Uterus (tissue), 3 donors: ENCODE measurements at regions not wholly inside any gene's neighbourhood (a gene's known extent, or its start where the extent isn't known, plus 50 kb on each side); places are given as distances from the start of the nearest gene placed in this dataset.

ENCODE experiments used
- DNase-seq, 2 donors: peaks; one replicate each; pipeline ENCODE4 v3.0.0-alpha.2; 2019 to 2020
- H3K27ac ChIP-seq, 2 donors: fragments of 200-600 bp; sonication (generic); 1 replicate in 1 of 2; 2 replicates in 1 of 2; pipeline ENCODE4 v1.5.1; 2016 to 2018
- H3K27me3 ChIP-seq, 2 donors: fragments of 200-600 bp; sonication (generic); one replicate each; pipeline ENCODE4 v1.5.1; 2018 to 2019; ENCODE audit warnings: control low read depth in 1 of 2
- H3K36me3 ChIP-seq, 2 donors: fragments of 200-600 bp; sonication (generic); one replicate each; pipeline ENCODE4 v1.5.1; 2019; ENCODE audit warnings: control low read depth in 1 of 2
- H3K4me1 ChIP-seq, 2 donors: fragments of 200-600 bp; sonication (generic); one replicate each; pipeline ENCODE4 v1.5.1; 2018 to 2019; ENCODE audit warnings: control low read depth in 1 of 2
- H3K4me3 ChIP-seq, 2 donors: fragments of 200-600 bp; sonication (generic); 1 replicate in 1 of 2; 2 replicates in 1 of 2; pipeline ENCODE4 v1.5.1; 2018 to 2019; ENCODE audit warnings: mild to moderate bottlenecking in 1 of 2
- H3K9me3 ChIP-seq, 2 donors: fragments of 200-600 bp; sonication (generic); one replicate each; pipeline ENCODE4 v1.5.1; 2019; ENCODE audit warnings: control low read depth in 1 of 2
- POLR2A ChIP-seq, 2 donors: fragments of 450-650 bp; IDR thresholded peaks; one replicate each; pipeline ENCODE4 v1.6.1; 2016; ENCODE audit warnings: antibody characterized with exemption in 2 of 2, mild to moderate bottlenecking in 1 of 2, moderate library complexity in 1 of 2
- intact Hi-C: fragments of 100-400 bp; cut with DNase I; formaldehyde crosslinking; loops from one replicate; pipeline ENCODE4 v1.15.1; 2023; ENCODE audit warnings: low total_unique reads
- TF ChIP-seq, protein P1 (sequence below), 4 experiments: fragments of 200-600 bp in 2 of 4; fragments of 450-650 bp in 2 of 4; sonication (generic) in 2 of 4; IDR thresholded peaks; one replicate each; pipeline ENCODE4 v1.5.1; 2016 to 2019; ENCODE audit warnings: antibody characterized with exemption in 4 of 4, mild to moderate bottlenecking in 2 of 4, moderate library complexity in 1 of 4
- donor health status: DM: yes; HTN: yes; CAD: no.

GRCh38 chr5:121581588-121581987, 270.1 kb upstream of the FTMT start:
- Histone ChIP-seq H3K36me3 (no peaks in the 10 kb centered on the region), H3K4me3 (no peak overlapping the region), H3K27me3 (peaks cover 0 to 3% of the 10 kb centered on the region in 2 donors), H3K4me1 (no peaks in the 10 kb centered on the region), H3K27ac (no peak overlapping the region), H3K9me3 (no peaks in the 10 kb centered on the region)
- TF ChIP-seq, protein P1, sequence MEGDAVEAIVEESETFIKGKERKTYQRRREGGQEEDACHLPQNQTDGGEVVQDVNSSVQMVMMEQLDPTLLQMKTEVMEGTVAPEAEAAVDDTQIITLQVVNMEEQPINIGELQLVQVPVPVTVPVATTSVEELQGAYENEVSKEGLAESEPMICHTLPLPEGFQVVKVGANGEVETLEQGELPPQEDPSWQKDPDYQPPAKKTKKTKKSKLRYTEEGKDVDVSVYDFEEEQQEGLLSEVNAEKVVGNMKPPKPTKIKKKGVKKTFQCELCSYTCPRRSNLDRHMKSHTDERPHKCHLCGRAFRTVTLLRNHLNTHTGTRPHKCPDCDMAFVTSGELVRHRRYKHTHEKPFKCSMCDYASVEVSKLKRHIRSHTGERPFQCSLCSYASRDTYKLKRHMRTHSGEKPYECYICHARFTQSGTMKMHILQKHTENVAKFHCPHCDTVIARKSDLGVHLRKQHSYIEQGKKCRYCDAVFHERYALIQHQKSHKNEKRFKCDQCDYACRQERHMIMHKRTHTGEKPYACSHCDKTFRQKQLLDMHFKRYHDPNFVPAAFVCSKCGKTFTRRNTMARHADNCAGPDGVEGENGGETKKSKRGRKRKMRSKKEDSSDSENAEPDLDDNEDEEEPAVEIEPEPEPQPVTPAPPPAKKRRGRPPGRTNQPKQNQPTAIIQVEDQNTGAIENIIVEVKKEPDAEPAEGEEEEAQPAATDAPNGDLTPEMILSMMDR (IDR thresholded peaks at IDR 0.05) = no peak
- no peak for TF ChIP-seq POLR2A (IDR thresholded peaks at IDR 0.05)
- no peak for DNase-seq
- intact Hi-C loops = no loop called here

GRCh38 chr5:121596882-121597281, 254.8 kb upstream of the FTMT start:
- H3K27me3 ChIP-seq = no peaks in the 10 kb centered on the region
- DNase-seq = no peak
- no peaks in the 10 kb centered on the region for H3K9me3 ChIP-seq
- intact Hi-C loops = no loop called here
- no peak overlapping the region for H3K4me3 ChIP-seq
- no peak for TF ChIP-seq POLR2A (IDR thresholded peaks at IDR 0.05)
- TF ChIP-seq, protein P1 (IDR thresholded peaks at IDR 0.05) = no peak
- no peaks in the 10 kb centered on the region for H3K4me1 ChIP-seq
- no peak overlapping the region for H3K27ac ChIP-seq
- no peaks in the 10 kb centered on the region for H3K36me3 ChIP-seq

- intact Hi-C loops = no loop called here
- no peaks in the 10 kb centered on the region for H3K27me3 ChIP-seq
- no peak overlapping the region for H3K27ac ChIP-seq
- no peak overlapping the region for H3K4me3 ChIP-seq
- H3K4me1 ChIP-seq = no peaks in the 10 kb centered on the region
- no peaks in the 10 kb centered on the region for H3K9me3 ChIP-seq
- no peaks in the 10 kb centered on the region for H3K36me3 ChIP-seq
- TF ChIP-seq, protein P1 (IDR thresholded peaks at IDR 0.05) = no peak
- TF ChIP-seq POLR2A (IDR thresholded peaks at IDR 0.05) = no peak
- no peak for DNase-seq
Observed at GRCh38 chr5:121608826-121609225, 242.9 kb upstream of the FTMT start.

DNA sequence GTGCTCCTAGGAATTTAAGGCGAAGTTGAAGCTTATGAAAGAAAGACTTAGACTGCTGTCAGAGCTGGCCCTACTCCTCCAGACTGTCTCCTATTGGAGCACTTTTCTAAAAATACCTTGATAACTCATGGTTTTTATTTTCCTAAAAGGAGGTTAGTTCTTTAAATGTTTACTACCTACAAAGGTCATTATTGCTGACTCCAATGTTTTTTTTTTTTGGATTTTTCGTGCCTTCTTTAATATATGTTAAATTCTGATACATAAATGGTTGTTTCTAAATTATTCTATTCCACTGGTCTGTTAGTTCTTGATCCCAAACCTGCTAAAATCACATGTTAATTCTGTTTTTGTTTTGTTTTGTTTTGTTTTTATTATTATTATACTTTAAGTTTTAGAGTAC, 227.6 kb upstream of the FTMT start:
- no peaks in the 10 kb centered on the region for H3K9me3 ChIP-seq
- no peak overlapping the region for H3K27ac ChIP-seq
- no peaks in the 10 kb centered on the region for H3K36me3 ChIP-seq
- H3K4me3 ChIP-seq = no peak overlapping the region
- DNase-seq = no peak
- no peaks in the 10 kb centered on the region for H3K4me1 ChIP-seq
- no peak for TF ChIP-seq POLR2A (IDR thresholded peaks at IDR 0.05)
- TF ChIP-seq, protein P1 (IDR thresholded peaks at IDR 0.05) = no peak
- intact Hi-C loops = no loop called here
- H3K27me3 ChIP-seq = no peaks in the 10 kb centered on the region

GRCh38 chr5:121628783-121629182, 222.9 kb upstream of the FTMT start:
- intact Hi-C loops = no loop called here
- H3K9me3 ChIP-seq = no peaks in the 10 kb centered on the region
- no peak overlapping the region for H3K27ac ChIP-seq
- H3K4me3 ChIP-seq = no peak overlapping the region
- no peaks in the 10 kb centered on the region for H3K27me3 ChIP-seq
- TF ChIP-seq POLR2A (IDR thresholded peaks at IDR 0.05) = no peak
- TF ChIP-seq, protein P1 (IDR thresholded peaks at IDR 0.05) = no peak
- H3K4me1 ChIP-seq = no peaks in the 10 kb centered on the region
- no peak for DNase-seq
- H3K36me3 ChIP-seq = no peaks in the 10 kb centered on the region
